ENCODE measurements at regions not wholly inside any gene's neighbourhood (a gene's known extent, or its start where the extent isn't known, plus 50 kb on each side); places are given as distances from the start of the nearest gene placed in this dataset.

DNA sequence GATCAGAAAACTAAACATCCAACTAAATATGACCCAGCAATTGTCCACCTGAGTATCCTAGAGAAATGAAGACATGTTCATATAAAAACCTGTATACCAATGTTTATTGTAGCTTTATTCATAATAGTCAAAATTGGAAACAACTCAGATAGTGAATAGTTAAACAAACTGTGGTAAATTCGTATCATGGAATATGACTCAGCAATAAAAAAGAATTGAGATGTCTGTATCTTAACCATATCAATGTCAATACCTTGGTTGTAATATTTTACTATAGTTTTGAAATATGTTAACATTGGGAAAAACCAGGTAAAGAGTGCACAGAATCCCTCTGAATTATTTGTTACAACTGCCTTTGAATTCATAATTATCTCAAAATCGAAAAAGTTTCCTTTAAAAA is 159.3 kb upstream of the GAP43 start:
- Histone ChIP-seq H2BK5ac (ENCODE audit: low read depth, low read length, poor library complexity) (no peak overlapping the region), H2AK5ac (ENCODE audit: low read length) (no peak overlapping the region), H2AFZ (ENCODE audit: insufficient read depth, low read length, poor library complexity) (no peak overlapping the region), H2BK120ac (ENCODE audit: insufficient read depth, low read length, poor library complexity) (no peak overlapping the region), H3K4me2 (ENCODE audit: low read length) (no peak overlapping the region), H3K79me1 (ENCODE audit: low read length) (no peaks in the 10 kb centered on the region), H3K9me3 (ENCODE audit: insufficient read depth, low read depth, low read length) (no peaks in the 10 kb centered on the region), H3K14ac (ENCODE audit: low read length) (no peak overlapping the region), H3K27ac (ENCODE audit: low read depth, low read length) (no peak overlapping the region), H2BK12ac (ENCODE audit: low read length) (no peak overlapping the region), H3K36me3 (ENCODE audit: control insufficient read depth in 1 of 2, insufficient read depth in 2 of 2, low read length in 2 of 2) (no peaks in the 10 kb centered on the region), H3K27me3 (ENCODE audit: insufficient read depth, low read length) (no peaks in the 10 kb centered on the region), H3K4me3 (ENCODE audit: low read depth, low read length) (no peak overlapping the region), H4K91ac (ENCODE audit: low read depth, low read length) (no peak overlapping the region), H4K12ac (ENCODE audit: low read depth, low read length) (no peak overlapping the region), H4K8ac (ENCODE audit: low read depth, low read length) (no peak overlapping the region), H3K4me1 (ENCODE audit: control insufficient read depth in 1 of 2, insufficient read depth in 2 of 2, low read length in 2 of 2) (no peaks in the 10 kb centered on the region), H3K23ac (ENCODE audit: low read length) (no peak overlapping the region), H3K9ac (ENCODE audit: low read length) (no peak overlapping the region), H3K4ac (ENCODE audit: low read depth, low read length) (no peak overlapping the region), H3K18ac (ENCODE audit: low read length) (no peak overlapping the region), H3K79me2 (ENCODE audit: control insufficient read depth, insufficient read depth, low read length, poor library complexity) (no peaks in the 10 kb centered on the region)
- no CpG with 5 or more reads among the region's 2 CpGs for WGBS (ENCODE audit: extremely low coverage, insufficient coverage, insufficient read length)
- no peak for DNase-seq

DNA sequence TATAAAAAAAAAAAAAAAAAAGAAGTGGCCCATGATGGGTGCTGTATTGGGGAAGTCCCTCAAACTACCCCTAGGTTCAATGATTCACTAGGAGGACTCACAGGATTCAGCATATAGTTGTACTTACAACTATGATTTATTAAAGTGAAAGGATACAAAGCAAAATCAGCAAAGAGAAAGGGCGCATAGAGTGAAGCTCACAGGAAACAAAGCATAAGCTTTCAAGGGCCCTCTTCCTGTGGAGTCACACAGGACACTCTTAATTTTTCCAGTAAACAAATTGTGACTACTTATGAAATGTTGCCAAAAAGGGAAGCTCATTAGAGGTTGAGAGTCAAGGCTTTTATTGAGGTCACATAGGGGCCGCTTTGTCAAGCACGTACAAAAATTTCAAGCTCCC is 153.7 kb upstream of the GAP43 start:
- H3K4me3 ChIP-seq (ENCODE audit: low read depth, low read length): no peak overlapping the region
- H2AFZ ChIP-seq (ENCODE audit: insufficient read depth, low read length, poor library complexity): no peak overlapping the region
- no peaks in the 10 kb centered on the region for H3K79me2 ChIP-seq (ENCODE audit: control insufficient read depth, insufficient read depth, low read length, poor library complexity)
- no peak for DNase-seq
- no peak overlapping the region for H2BK5ac ChIP-seq (ENCODE audit: low read depth, low read length, poor library complexity)
- no peak overlapping the region for H3K18ac ChIP-seq (ENCODE audit: low read length)
- H3K4me1 ChIP-seq (ENCODE audit: control insufficient read depth in 1 of 2, insufficient read depth in 2 of 2, low read length in 2 of 2): no peaks in the 10 kb centered on the region
- no peak overlapping the region for H3K4me2 ChIP-seq (ENCODE audit: low read length)
- H3K4ac ChIP-seq (ENCODE audit: low read depth, low read length): no peak overlapping the region
- no peak overlapping the region for H3K9ac ChIP-seq (ENCODE audit: low read length)
- H3K36me3 ChIP-seq (ENCODE audit: control insufficient read depth in 1 of 2, insufficient read depth in 2 of 2, low read length in 2 of 2): no peaks in the 10 kb centered on the region
- no peak overlapping the region for H4K12ac ChIP-seq (ENCODE audit: low read depth, low read length)
- no peak overlapping the region for H2BK120ac ChIP-seq (ENCODE audit: insufficient read depth, low read length, poor library complexity)
- H3K23ac ChIP-seq (ENCODE audit: low read length): no peak overlapping the region
- no peak overlapping the region for H3K14ac ChIP-seq (ENCODE audit: low read length)
- H3K27me3 ChIP-seq (ENCODE audit: insufficient read depth, low read length): no peaks in the 10 kb centered on the region
- H3K79me1 ChIP-seq (ENCODE audit: low read length): no peaks in the 10 kb centered on the region
- H3K27ac ChIP-seq (ENCODE audit: low read depth, low read length): no peak overlapping the region
- no peak overlapping the region for H4K8ac ChIP-seq (ENCODE audit: low read depth, low read length)
- no peak overlapping the region for H2AK5ac ChIP-seq (ENCODE audit: low read length)
- no CpG with 5 or more reads among the region's 3 CpGs for WGBS (ENCODE audit: extremely low coverage, insufficient coverage, insufficient read length)
- H2BK12ac ChIP-seq (ENCODE audit: low read length): no peak overlapping the region
- H4K91ac ChIP-seq (ENCODE audit: low read depth, low read length): no peak overlapping the region
- no peaks in the 10 kb centered on the region for H3K9me3 ChIP-seq (ENCODE audit: insufficient read depth, low read depth, low read length)

DNA sequence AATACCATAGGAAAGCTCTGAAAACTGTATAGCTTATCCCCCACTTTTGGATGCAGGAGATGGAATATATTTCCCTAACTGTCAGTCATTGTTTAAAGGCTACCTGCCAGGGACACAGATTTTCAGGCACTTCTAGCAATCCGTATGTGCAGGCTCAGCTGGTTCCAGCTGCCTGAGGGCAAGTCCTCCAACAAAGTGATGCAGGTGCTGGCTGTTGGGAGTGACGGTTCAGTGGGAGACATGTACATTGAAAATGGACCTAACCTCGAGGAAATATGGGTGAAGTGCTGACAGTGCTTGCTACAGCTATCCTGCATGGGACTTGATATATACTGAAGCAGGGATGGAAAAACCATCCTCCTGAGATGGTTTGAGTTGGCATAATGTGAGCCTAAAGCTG is 153.1 kb upstream of the GAP43 start:
- Histone ChIP-seq H3K18ac (ENCODE audit: low read length) (no peak overlapping the region), H2AFZ (ENCODE audit: insufficient read depth, low read length, poor library complexity) (no peak overlapping the region), H3K4ac (ENCODE audit: low read depth, low read length) (no peak overlapping the region), H4K12ac (ENCODE audit: low read depth, low read length) (no peak overlapping the region), H2AK5ac (ENCODE audit: low read length) (no peak overlapping the region), H3K14ac (ENCODE audit: low read length) (no peak overlapping the region), H4K91ac (ENCODE audit: low read depth, low read length) (no peak overlapping the region), H3K9me3 (ENCODE audit: insufficient read depth, low read depth, low read length) (no peaks in the 10 kb centered on the region), H3K9ac (ENCODE audit: low read length) (no peak overlapping the region), H4K8ac (ENCODE audit: low read depth, low read length) (no peak overlapping the region), H3K79me2 (ENCODE audit: control insufficient read depth, insufficient read depth, low read length, poor library complexity) (no peaks in the 10 kb centered on the region), H3K4me2 (ENCODE audit: low read length) (no peak overlapping the region), H3K36me3 (ENCODE audit: control insufficient read depth in 1 of 2, insufficient read depth in 2 of 2, low read length in 2 of 2) (no peaks in the 10 kb centered on the region), H3K27me3 (ENCODE audit: insufficient read depth, low read length) (no peaks in the 10 kb centered on the region), H2BK5ac (ENCODE audit: low read depth, low read length, poor library complexity) (no peak overlapping the region), H2BK12ac (ENCODE audit: low read length) (no peak overlapping the region), H3K79me1 (ENCODE audit: low read length) (no peaks in the 10 kb centered on the region), H3K4me3 (ENCODE audit: low read depth, low read length) (no peak overlapping the region), H3K4me1 (ENCODE audit: control insufficient read depth in 1 of 2, insufficient read depth in 2 of 2, low read length in 2 of 2) (no peaks in the 10 kb centered on the region), H2BK120ac (ENCODE audit: insufficient read depth, low read length, poor library complexity) (no peak overlapping the region), H3K23ac (ENCODE audit: low read length) (no peak overlapping the region), H3K27ac (ENCODE audit: low read depth, low read length) (no peak overlapping the region)
- DNase-seq: no peak
- no CpG with 5 or more reads among the region's 3 CpGs for WGBS (ENCODE audit: extremely low coverage, insufficient coverage, insufficient read length)

DNA sequence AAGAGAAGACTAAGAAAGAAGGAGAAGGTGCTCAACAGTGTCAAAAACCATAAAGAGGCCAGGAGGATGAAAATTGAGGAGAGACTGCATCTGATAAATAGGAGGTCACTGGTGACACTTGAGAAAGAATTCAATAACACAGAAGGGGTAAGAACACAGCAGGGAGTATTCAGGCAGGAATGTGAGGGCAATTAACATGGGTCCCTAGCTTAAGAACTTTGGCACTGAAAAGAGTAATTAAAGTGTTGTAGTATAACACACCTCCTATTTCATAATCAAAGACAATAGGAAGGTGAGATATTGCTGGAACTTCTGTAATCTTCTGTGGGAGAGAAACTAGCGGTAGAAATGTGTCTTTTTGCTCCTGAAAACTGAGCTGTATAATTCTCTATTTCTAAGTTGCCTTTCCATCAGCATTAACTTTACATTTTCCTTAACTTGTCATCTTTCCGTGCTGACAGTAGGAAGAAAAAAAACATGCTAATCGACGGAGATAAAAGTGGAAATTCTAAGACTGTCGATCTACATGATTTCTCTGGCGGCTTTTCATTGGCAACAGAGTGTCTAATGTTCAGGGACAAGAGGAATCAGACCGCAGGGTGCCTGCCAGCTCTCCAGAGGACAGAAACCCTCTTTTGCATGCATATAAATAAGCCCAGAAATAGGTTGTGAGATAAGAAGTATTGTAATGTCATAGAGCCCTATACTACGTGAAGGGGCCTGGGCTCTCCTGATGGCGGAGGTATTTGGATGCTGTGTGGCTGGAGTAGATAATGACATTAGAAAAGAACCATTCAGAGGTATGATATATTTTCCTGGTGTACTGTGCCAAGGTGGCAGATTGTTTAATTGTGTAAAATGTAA is 147.9 kb upstream of the GAP43 start:
- Histone ChIP-seq H3K14ac (ENCODE audit: low read length) (no peak overlapping the region), H3K23ac (ENCODE audit: low read length) (no peak overlapping the region), H4K12ac (ENCODE audit: low read depth, low read length) (no peak overlapping the region), H3K4me1 (ENCODE audit: control insufficient read depth in 1 of 2, insufficient read depth in 2 of 2, low read length in 2 of 2) (no peaks in the 10 kb centered on the region), H3K9me3 (ENCODE audit: insufficient read depth, low read depth, low read length) (no peaks in the 10 kb centered on the region), H3K4me2 (ENCODE audit: low read length) (no peak overlapping the region), H2BK12ac (ENCODE audit: low read length) (no peak overlapping the region), H3K9ac (ENCODE audit: low read length) (no peak overlapping the region), H2BK120ac (ENCODE audit: insufficient read depth, low read length, poor library complexity) (no peak overlapping the region), H3K36me3 (ENCODE audit: control insufficient read depth in 1 of 2, insufficient read depth in 2 of 2, low read length in 2 of 2) (no peaks in the 10 kb centered on the region), H3K27ac (ENCODE audit: low read depth, low read length) (no peak overlapping the region), H3K27me3 (ENCODE audit: insufficient read depth, low read length) (no peaks in the 10 kb centered on the region), H3K18ac (ENCODE audit: low read length) (no peak overlapping the region), H3K4me3 (ENCODE audit: low read depth, low read length) (no peak overlapping the region), H2AFZ (ENCODE audit: insufficient read depth, low read length, poor library complexity) (no peak overlapping the region), H4K8ac (ENCODE audit: low read depth, low read length) (no peak overlapping the region), H2BK5ac (ENCODE audit: low read depth, low read length, poor library complexity) (no peak overlapping the region), H4K91ac (ENCODE audit: low read depth, low read length) (no peak overlapping the region), H3K4ac (ENCODE audit: low read depth, low read length) (no peak overlapping the region), H2AK5ac (ENCODE audit: low read length) (no peak overlapping the region), H3K79me2 (ENCODE audit: control insufficient read depth, insufficient read depth, low read length, poor library complexity) (no peaks in the 10 kb centered on the region), H3K79me1 (ENCODE audit: low read length) (no peaks in the 10 kb centered on the region)
- no CpG with 5 or more reads among the region's 9 CpGs for WGBS (ENCODE audit: extremely low coverage, insufficient coverage, insufficient read length)
- no peak for DNase-seq
